ENCODE measurements at regions not wholly inside any gene's neighbourhood (a gene's known extent, or its start where the extent isn't known, plus 50 kb on each side); places are given as distances from the start of the nearest gene placed in this dataset.

DNA sequence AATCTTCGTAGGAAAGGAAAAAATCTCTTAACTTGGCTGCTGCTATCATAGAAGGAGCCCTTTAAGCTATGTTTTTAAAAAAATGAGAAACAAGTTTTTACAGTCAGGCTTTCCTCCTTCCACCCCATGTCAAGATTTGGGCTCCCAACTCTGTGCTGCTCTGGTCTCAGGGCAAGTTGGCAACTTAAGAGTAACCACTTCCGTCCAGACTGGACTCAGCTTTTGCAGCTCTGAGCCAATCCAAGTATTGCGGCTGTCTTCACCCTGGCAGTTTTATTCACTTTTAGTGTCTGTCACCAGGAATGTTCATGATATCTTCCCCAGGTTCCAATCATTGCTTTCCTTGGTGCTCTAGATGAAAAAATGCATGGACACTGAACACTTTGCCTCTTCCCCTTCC is 115.9 kb upstream of the GAS1 start:
- TF ChIP-seq EZH2 (IDR thresholded peaks at IDR 0.05; ENCODE audit: borderline replicate concordance, low read depth, low read length, severe bottlenecking), result no peak
- TF ChIP-seq, protein P1, sequence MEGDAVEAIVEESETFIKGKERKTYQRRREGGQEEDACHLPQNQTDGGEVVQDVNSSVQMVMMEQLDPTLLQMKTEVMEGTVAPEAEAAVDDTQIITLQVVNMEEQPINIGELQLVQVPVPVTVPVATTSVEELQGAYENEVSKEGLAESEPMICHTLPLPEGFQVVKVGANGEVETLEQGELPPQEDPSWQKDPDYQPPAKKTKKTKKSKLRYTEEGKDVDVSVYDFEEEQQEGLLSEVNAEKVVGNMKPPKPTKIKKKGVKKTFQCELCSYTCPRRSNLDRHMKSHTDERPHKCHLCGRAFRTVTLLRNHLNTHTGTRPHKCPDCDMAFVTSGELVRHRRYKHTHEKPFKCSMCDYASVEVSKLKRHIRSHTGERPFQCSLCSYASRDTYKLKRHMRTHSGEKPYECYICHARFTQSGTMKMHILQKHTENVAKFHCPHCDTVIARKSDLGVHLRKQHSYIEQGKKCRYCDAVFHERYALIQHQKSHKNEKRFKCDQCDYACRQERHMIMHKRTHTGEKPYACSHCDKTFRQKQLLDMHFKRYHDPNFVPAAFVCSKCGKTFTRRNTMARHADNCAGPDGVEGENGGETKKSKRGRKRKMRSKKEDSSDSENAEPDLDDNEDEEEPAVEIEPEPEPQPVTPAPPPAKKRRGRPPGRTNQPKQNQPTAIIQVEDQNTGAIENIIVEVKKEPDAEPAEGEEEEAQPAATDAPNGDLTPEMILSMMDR (IDR thresholded peaks at IDR 0.05; ENCODE audit: extremely low read depth in 1 of 2, insufficient read depth in 1 of 2, low read depth in 1 of 2, low read length in 2 of 2), result no peak
- TF ChIP-seq POLR2A (IDR thresholded peaks at IDR 0.05; ENCODE audit: low read depth, low read length), result no peak
- TF ChIP-seq POLR2AphosphoS5 (IDR thresholded peaks at IDR 0.05; ENCODE audit: insufficient read depth, low read depth, low read length), result no peak
- no peak for TF ChIP-seq GATA2 (IDR thresholded peaks at IDR 0.05; ENCODE audit: insufficient read depth, insufficient read length, low read depth, low read length)
- TF ChIP-seq, protein P2, sequence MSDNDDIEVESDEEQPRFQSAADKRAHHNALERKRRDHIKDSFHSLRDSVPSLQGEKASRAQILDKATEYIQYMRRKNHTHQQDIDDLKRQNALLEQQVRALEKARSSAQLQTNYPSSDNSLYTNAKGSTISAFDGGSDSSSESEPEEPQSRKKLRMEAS (IDR thresholded peaks at IDR 0.05; ENCODE audit: insufficient read depth, insufficient read length), result no peak
- TF ChIP-seq JUN (IDR thresholded peaks at IDR 0.05; ENCODE audit: borderline replicate concordance, insufficient read depth, insufficient read length, low read depth), result no peak
- no peak for TF ChIP-seq FOS (IDR thresholded peaks at IDR 0.05; ENCODE audit: borderline replicate concordance, insufficient read depth, low read length)

Data from endothelial cell of umbilical vein (primary cell).